ENCODE measurements at regions not wholly inside any gene's neighbourhood (a gene's known extent, or its start where the extent isn't known, plus 50 kb on each side); places are given as distances from the start of the nearest gene placed in this dataset.

DNA sequence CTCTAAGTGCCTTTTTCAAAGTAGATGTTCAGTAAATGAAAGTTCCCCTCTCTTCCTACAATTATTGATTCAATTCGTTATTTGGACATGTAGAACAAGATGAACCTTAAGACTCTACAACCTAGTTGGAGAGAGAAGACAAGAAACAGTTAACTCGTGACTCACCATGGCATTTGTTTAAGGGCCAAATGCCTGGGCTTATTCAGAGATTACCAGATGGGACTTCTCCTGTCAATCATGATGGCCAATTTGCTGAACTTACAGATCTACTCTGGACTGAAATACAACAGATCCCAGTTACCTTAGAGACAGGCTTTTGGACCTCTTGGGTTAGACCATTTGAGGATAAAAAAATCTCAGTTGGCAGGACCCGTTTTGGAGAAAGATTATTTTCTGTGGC, 93.5 kb downstream of the C1orf94 start:
- intact Hi-C loops (cut with DNase I, micrococcal nuclease), result no loop called here
- ATAC-seq (no peak), DNase-seq (no peak)

DNA sequence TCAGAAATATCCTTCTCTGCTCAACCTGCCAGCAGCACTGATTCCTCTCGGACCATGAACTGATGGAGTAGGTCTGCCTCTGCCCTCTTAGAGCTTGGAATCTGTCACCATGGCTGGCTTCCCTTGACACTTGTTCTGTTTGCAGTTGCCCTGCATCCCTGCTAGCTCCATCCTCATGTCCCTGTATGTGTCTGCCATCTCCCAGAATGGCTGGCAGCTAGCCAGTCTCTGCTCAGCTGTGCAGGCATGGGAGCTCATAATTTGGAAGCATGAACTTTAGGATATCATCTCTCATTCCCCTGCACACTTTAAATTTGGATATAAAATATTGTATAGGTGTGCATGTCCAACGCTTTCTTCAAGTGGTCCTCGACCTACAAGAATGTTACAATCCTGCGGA, 95.4 kb downstream of the C1orf94 start:
- DNase-seq (no peak), ATAC-seq (no peak)
- intact Hi-C loops (cut with DNase I, micrococcal nuclease), result no loop called here

- DNase-seq, result no peak
- intact Hi-C loops (cut with DNase I, micrococcal nuclease), result no loop called here
- ATAC-seq, result no peak
These were observed 98.4 kb downstream of the C1orf94 start for GRCh38 chr1:34275150-34275549.

DNA sequence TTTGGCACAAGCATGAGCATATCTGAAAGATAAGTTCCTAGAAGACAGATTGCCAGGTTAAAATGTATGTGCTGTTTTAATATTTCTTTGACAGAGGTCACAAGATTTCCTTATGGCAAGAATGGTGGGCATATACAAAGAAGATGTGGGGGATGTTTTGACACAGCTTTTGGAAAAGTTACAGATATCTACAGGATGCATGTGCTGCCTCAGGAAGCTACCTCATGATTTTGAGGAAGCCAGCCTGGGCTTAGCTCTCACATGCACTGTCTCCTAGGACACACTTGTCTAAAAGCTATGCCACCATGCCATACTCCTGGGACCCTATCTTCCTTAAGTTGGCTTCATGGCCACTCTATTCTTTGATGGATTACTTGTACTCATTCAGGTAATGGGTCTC, 99.9 kb downstream of the C1orf94 start:
- ATAC-seq (no peak), DNase-seq (no peak)
- intact Hi-C loops (cut with DNase I, micrococcal nuclease), result no loop called here

- DNase-seq, result no peak
- no peak for ATAC-seq
- intact Hi-C loops (cut with DNase I, micrococcal nuclease), result no loop called here
These were observed 100.4 kb downstream of the C1orf94 start for GRCh38 chr1:34277150-34277549.

- ATAC-seq (no peak), DNase-seq (no peak)
- intact Hi-C loops (cut with DNase I, micrococcal nuclease), result no loop called here
These were observed 101.5 kb downstream of the C1orf94 start for GRCh38 chr1:34278211-34278610.

- intact Hi-C loops (cut with DNase I, micrococcal nuclease), result no loop called here
- no peak for ATAC-seq
These were observed 103.3 kb downstream of the C1orf94 start for GRCh38 chr1:34279971-34280370.

DNA sequence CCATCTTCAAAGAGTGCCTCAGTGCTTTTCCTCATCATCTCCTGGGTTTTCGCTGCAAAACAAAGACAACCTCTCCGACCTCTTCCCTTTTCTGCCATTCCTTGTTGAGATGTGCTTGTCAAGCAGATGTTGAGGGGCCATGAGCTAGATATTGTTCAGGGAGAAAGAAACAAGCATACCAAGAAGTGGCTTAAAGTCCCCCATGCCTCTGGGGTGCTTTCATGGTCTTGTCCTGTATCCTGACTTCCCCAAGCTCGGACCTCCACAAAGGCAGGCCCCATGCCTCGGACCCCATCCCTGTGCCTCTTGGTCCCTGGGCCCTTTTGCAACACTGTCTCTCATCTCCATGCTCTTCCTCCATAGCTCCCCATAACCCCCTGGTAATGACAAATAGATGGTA, 103.8 kb downstream of the C1orf94 start:
- ATAC-seq, result no peak
- DNase-seq, result no peak
- intact Hi-C loops (cut with DNase I, micrococcal nuclease), result no loop called here

More at GRCh38 chr1:34279971-34280370, 103.3 kb downstream of the C1orf94 start:
- no peak for DNase-seq

GRCh38 chr1:34283142-34283541, 106.4 kb downstream of the C1orf94 start:
- intact Hi-C loops (cut with DNase I, micrococcal nuclease), result no loop called here
- DNase-seq, result no peak
- ATAC-seq, result no peak

DNA sequence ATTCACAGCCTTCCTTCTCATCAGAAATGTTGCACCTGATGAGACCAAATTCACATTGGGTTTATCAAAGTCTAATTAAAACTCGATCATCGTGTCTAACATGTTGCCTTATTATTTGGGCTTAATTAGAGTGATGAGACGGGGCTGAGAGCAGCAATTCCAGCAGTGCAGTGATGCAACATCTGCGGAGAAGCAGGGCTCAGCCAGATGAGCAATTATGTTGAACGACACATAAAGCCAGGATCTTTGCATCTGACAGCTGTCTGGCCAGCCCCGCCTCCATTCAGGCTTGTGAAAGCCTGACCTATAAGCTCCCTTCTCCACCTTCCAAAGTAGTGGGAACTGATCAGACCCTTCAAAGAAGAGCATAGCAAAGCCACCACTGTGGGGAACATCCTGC, 109.8 kb downstream of the C1orf94 start:
- intact Hi-C loops (cut with DNase I, micrococcal nuclease), result no loop called here
- no peak for DNase-seq
- ATAC-seq, result no peak

DNA sequence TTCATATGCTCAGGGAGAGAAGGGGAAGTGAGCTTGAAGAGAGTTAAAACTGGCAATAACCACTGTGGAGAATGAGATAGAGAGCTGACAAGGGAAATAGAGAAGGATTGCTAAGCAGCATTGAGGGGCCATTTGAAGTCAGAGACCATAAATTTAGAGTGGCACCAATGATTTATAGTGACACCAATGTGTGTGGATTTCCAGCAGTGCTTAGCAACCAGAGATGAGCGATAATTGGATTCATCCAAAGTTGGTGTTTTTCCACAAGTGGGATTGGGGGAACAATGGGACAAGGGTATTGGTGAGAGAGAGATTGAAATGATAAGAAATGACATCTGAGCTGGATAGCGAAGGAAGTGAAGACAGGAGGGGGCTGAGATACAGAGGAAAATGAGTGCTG, 114.1 kb downstream of the C1orf94 start:
- ATAC-seq, result no peak
- intact Hi-C loops (cut with DNase I, micrococcal nuclease), result no loop called here
- no peak for DNase-seq

GRCh38 chr1:34292472-34292871, 115.8 kb downstream of the C1orf94 start:
- DNase-seq (no peak), ATAC-seq (no peak)

GRCh38 chr1:34296059-34296458, 119.4 kb downstream of the C1orf94 start:
- DNase-seq, result no peak

More at GRCh38 chr1:34292472-34292871, 115.8 kb downstream of the C1orf94 start:
- intact Hi-C loops (cut with DNase I, micrococcal nuclease), result no loop called here

GRCh38 chr1:34302798-34303197, 126.1 kb downstream of the C1orf94 start:
- intact Hi-C loops (cut with DNase I, micrococcal nuclease), result no loop called here
- ATAC-seq (no peak), DNase-seq (no peak)

More at GRCh38 chr1:34296059-34296458, 119.4 kb downstream of the C1orf94 start:
- intact Hi-C loops (cut with DNase I, micrococcal nuclease), result no loop called here
- no peak for ATAC-seq

DNA sequence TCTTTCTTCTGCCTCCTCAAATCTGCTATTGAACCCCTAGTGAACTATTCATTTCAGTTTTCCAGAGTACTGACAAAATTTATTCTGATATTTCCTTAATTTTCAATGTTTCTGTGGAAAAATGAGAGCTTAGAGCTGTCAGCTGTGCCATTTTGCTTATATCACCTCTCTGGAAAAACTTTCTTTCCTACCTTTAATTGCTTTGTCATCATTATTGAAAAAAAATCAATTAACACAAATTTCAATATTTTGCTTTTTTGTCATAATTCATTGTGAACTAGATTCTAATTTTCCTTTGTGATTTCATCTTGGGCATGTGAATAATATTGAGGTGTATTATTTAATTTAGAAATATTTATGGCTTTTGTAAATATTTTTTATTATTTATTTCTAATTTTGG, 126.5 kb downstream of the C1orf94 start:
- intact Hi-C loops (cut with DNase I, micrococcal nuclease), result no loop called here
- DNase-seq (no peak), ATAC-seq (no peak)

- intact Hi-C loops (cut with DNase I, micrococcal nuclease), result no loop called here
- no peak for ATAC-seq
- DNase-seq, result no peak
These were observed 129.9 kb downstream of the C1orf94 start for GRCh38 chr1:34306568-34306967.

GRCh38 chr1:34312359-34312758, 135.7 kb downstream of the C1orf94 start:
- intact Hi-C loops (cut with DNase I, micrococcal nuclease), result no loop called here
- DNase-seq (no peak), ATAC-seq (no peak)

GRCh38 chr1:34315974-34316373, 139.3 kb downstream of the C1orf94 start:
- intact Hi-C loops (cut with DNase I, micrococcal nuclease), result no loop called here
- no peak for DNase-seq
- no peak for ATAC-seq

- intact Hi-C loops (cut with DNase I, micrococcal nuclease), result no loop called here
- ATAC-seq, result no peak
- DNase-seq, result no peak
These were observed 140.1 kb downstream of the C1orf94 start for GRCh38 chr1:34316773-34317172.

DNA sequence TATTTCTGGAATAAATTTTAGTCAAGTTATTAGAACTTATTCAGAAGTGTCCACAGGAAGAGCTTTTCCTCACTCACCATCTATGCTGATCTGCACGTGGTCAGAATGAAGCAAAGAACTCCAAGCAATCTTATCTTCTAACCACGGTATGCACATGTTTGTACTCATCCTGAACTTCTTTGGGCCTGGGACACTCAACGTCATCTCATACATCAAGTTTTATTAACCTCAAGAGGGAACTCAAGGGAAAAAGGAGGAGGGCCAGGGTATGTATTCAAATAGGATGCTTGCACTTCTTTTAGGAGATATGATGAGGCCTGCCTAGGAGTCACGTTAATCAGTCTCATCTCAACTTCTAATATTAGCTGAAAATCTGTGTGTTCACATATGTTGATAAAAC, 142.5 kb downstream of the C1orf94 start:
- intact Hi-C loops (cut with DNase I, micrococcal nuclease), result no loop called here
- DNase-seq (no peak), ATAC-seq (no peak)

GRCh38 chr1:34320053-34320669, 143.5 kb downstream of the C1orf94 start:
- intact Hi-C loops (cut with DNase I, micrococcal nuclease), result no loop called here
- ATAC-seq, result no peak

More at GRCh38 chr1:34320053-34320669, 143.5 kb downstream of the C1orf94 start:
- no peak for DNase-seq
